Hematopoietic multipotent progenitor cell (in vitro differentiated cells): ENCODE measurements at regions not wholly inside any gene's neighbourhood (a gene's known extent, or its start where the extent isn't known, plus 50 kb on each side); places are given as distances from the start of the nearest gene placed in this dataset.

Experiments
- DNase-seq, 3 donors: peaks; one replicate each; pipeline ENCODE4 v3.0.0-alpha.2; 2011 to 2015; ENCODE audit warnings: low read depth in 2 of 3, low spot score in 2 of 3

GRCh38 chr13:104301171-104301975 is 1235.2 kb upstream of the SLC10A2 start:
- DNase-seq, result no peak

GRCh38 chr13:104297075-104297474 is 1230.9 kb upstream of the SLC10A2 start:
- DNase-seq, result no peak

GRCh38 chr13:104296286-104296685 is 1230.1 kb upstream of the SLC10A2 start:
- no peak for DNase-seq

GRCh38 chr13:104295537-104295936 is 1229.3 kb upstream of the SLC10A2 start:
- DNase-seq, result no peak

GRCh38 chr13:104289400-104289799 is 1223.2 kb upstream of the SLC10A2 start:
- DNase-seq, result no peak

GRCh38 chr13:104288496-104288895 is 1222.3 kb upstream of the SLC10A2 start:
- no peak for DNase-seq

GRCh38 chr13:104286566-104287290 is 1220.5 kb upstream of the SLC10A2 start:
- DNase-seq, result peak in 1 of 3 donors; percentile 6

GRCh38 chr13:104281910-104282309 is 1215.7 kb upstream of the SLC10A2 start:
- DNase-seq, result no peak

- no peak for DNase-seq
These were observed 1204.5 kb upstream of the SLC10A2 start for GRCh38 chr13:104270731-104271130.

GRCh38 chr13:104267206-104267811 is 1201.1 kb upstream of the SLC10A2 start:
- DNase-seq, result no peak

- no peak for DNase-seq
These were observed 1190.5 kb upstream of the SLC10A2 start for GRCh38 chr13:104256701-104257100.

- no peak for DNase-seq
These were observed 1187.0 kb upstream of the SLC10A2 start for GRCh38 chr13:104253063-104253680.

GRCh38 chr13:104251931-104252330 is 1185.7 kb upstream of the SLC10A2 start:
- no peak for DNase-seq

GRCh38 chr13:104246955-104247354 is 1180.7 kb upstream of the SLC10A2 start:
- DNase-seq, result no peak

- DNase-seq, result no peak
These were observed 1140.3 kb upstream of the SLC10A2 start for GRCh38 chr13:104206450-104207044.

GRCh38 chr13:104204177-104204576 is 1138.0 kb upstream of the SLC10A2 start:
- DNase-seq, result no peak

- no peak for DNase-seq
These were observed 1132.6 kb upstream of the SLC10A2 start for GRCh38 chr13:104198801-104199200.

GRCh38 chr13:104196611-104197010 is 1130.4 kb upstream of the SLC10A2 start:
- DNase-seq, result no peak

- no peak for DNase-seq
These were observed 1115.5 kb upstream of the SLC10A2 start for GRCh38 chr13:104181526-104182231.

- no peak for DNase-seq
These were observed 1104.9 kb upstream of the SLC10A2 start for GRCh38 chr13:104170980-104171555.
